ENCODE measurements at regions not wholly inside any gene's neighbourhood (a gene's known extent, or its start where the extent isn't known, plus 50 kb on each side); places are given as distances from the start of the nearest gene placed in this dataset.
"Not testable (repeated sequence)": the region's sequence is repeated elsewhere in the genome, so short reads cannot be mapped to it uniquely, and the experiment has no call there.

- H3K9ac ChIP-seq = no peak overlapping the region
- no peak overlapping the region for H3K4me3 ChIP-seq
- H3K27me3 ChIP-seq = no peaks in the 10 kb centered on the region
- H3K27ac ChIP-seq = no peak overlapping the region
- no peaks in the 10 kb centered on the region for H3K4me1 ChIP-seq
- H3K4me2 ChIP-seq = no peak overlapping the region
- H3K9me3 ChIP-seq = peaks cover 8% of the 10 kb centered on the region
- TF ChIP-seq Cebpa-rat (IDR thresholded peaks at IDR 0.05) = no peak
- no peaks in the 10 kb centered on the region for H4K20me1 ChIP-seq
- H3K36me3 ChIP-seq = no peaks in the 10 kb centered on the region
These were observed 967.6 kb downstream of the LTN1 start for GRCh38 chr21:28025111-28025510.

- Histone ChIP-seq H3K4me3 (no peak overlapping the region), H3K27me3 (no peaks in the 10 kb centered on the region), H3K9ac (no peak overlapping the region), H3K4me1 (no peaks in the 10 kb centered on the region), H3K9me3 (no peaks in the 10 kb centered on the region), H3K27ac (no peak overlapping the region), H3K36me3 (no peaks in the 10 kb centered on the region), H4K20me1 (no peaks in the 10 kb centered on the region), H3K4me2 (no peak overlapping the region; the same call in 1 of the 2 replicates)
- TF ChIP-seq Cebpa-rat (IDR thresholded peaks at IDR 0.05) = no peak
These were observed 973.7 kb downstream of the LTN1 start for GRCh38 chr21:28018741-28019669.

- no peaks in the 10 kb centered on the region for H4K20me1 ChIP-seq
- H3K4me2 ChIP-seq = no peak overlapping the region
- no peak overlapping the region for H3K9ac ChIP-seq
- no peaks in the 10 kb centered on the region for H3K9me3 ChIP-seq
- H3K27ac ChIP-seq = no peak overlapping the region
- no peaks in the 10 kb centered on the region for H3K4me1 ChIP-seq
- H3K36me3 ChIP-seq = no peaks in the 10 kb centered on the region
- TF ChIP-seq Cebpa-rat (IDR thresholded peaks at IDR 0.05) = no peak
- H3K27me3 ChIP-seq = no peaks in the 10 kb centered on the region
- no peak overlapping the region for H3K4me3 ChIP-seq
These were observed 974.5 kb downstream of the LTN1 start for GRCh38 chr21:28018213-28018612.

- Histone ChIP-seq H3K4me3 (no peak overlapping the region), H3K9ac (no peak overlapping the region), H3K27ac (no peak overlapping the region), H3K36me3 (no peaks in the 10 kb centered on the region), H4K20me1 (no peaks in the 10 kb centered on the region), H3K27me3 (no peaks in the 10 kb centered on the region), H3K4me2 (no peak overlapping the region), H3K4me1 (no peaks in the 10 kb centered on the region), H3K9me3 (no peaks in the 10 kb centered on the region)
- TF ChIP-seq Cebpa-rat (IDR thresholded peaks at IDR 0.05) = no peak
These were observed 976.1 kb downstream of the LTN1 start for GRCh38 chr21:28016571-28016970.

- H3K27ac ChIP-seq, H3K36me3 ChIP-seq, H3K9me3 ChIP-seq, H3K4me3 ChIP-seq, H3K4me1 ChIP-seq, H4K20me1 ChIP-seq, H3K27me3 ChIP-seq, H3K9ac ChIP-seq, H3K4me2 ChIP-seq: not testable (repeated sequence)
These were observed 979.6 kb downstream of the LTN1 start for GRCh38 chr21:28013123-28013522.

GRCh38 chr21:28011970-28012369 is 980.7 kb downstream of the LTN1 start:
- H3K4me3 ChIP-seq = not testable (repeated sequence)

GRCh38 chr21:28008245-28008644 is 984.4 kb downstream of the LTN1 start:
- not testable (repeated sequence) for H3K4me2 ChIP-seq, H3K4me3 ChIP-seq, H3K27ac ChIP-seq, H3K9ac ChIP-seq, H3K4me1 ChIP-seq, H3K36me3 ChIP-seq, H3K9me3 ChIP-seq, H4K20me1 ChIP-seq, H3K27me3 ChIP-seq

More at GRCh38 chr21:28011970-28012369, 980.7 kb downstream of the LTN1 start:
- not testable (repeated sequence) for H3K27me3 ChIP-seq, H3K27ac ChIP-seq, H3K9ac ChIP-seq, H3K4me1 ChIP-seq, H3K4me2 ChIP-seq, H4K20me1 ChIP-seq, H3K36me3 ChIP-seq, H3K9me3 ChIP-seq

- not testable (repeated sequence) for H3K4me1 ChIP-seq, H3K4me3 ChIP-seq, H3K9ac ChIP-seq, H3K36me3 ChIP-seq, H3K27ac ChIP-seq, H3K9me3 ChIP-seq, H4K20me1 ChIP-seq, H3K4me2 ChIP-seq, H3K27me3 ChIP-seq
These were observed 989.0 kb downstream of the LTN1 start for GRCh38 chr21:28003627-28004026.

GRCh38 chr21:27996906-27997305 is 995.8 kb downstream of the LTN1 start:
- not testable (repeated sequence) for H3K27me3 ChIP-seq, H3K9me3 ChIP-seq, H3K4me3 ChIP-seq, H3K4me1 ChIP-seq, H3K9ac ChIP-seq, H3K27ac ChIP-seq, H3K4me2 ChIP-seq, H3K36me3 ChIP-seq, H4K20me1 ChIP-seq

GRCh38 chr21:27984663-27985325 is 1007.9 kb downstream of the LTN1 start:
- H3K27me3 ChIP-seq, H3K4me3 ChIP-seq, H3K27ac ChIP-seq, H3K9ac ChIP-seq, H3K9me3 ChIP-seq, H3K4me1 ChIP-seq, H4K20me1 ChIP-seq, H3K36me3 ChIP-seq, H3K4me2 ChIP-seq: not testable (repeated sequence)

- not testable (repeated sequence) for H3K4me3 ChIP-seq, H3K36me3 ChIP-seq, H3K27ac ChIP-seq, H4K20me1 ChIP-seq, H3K9me3 ChIP-seq, H3K4me1 ChIP-seq, H3K9ac ChIP-seq, H3K4me2 ChIP-seq, H3K27me3 ChIP-seq
These were observed 1012.6 kb upstream of the ADAMTS5 start for GRCh38 chr21:27979446-27979845.

Measured in BLaER1 (cell line).